Right lung (tissue), 2 donors: ENCODE measurements at regions not wholly inside any gene's neighbourhood (a gene's known extent, or its start where the extent isn't known, plus 50 kb on each side); places are given as distances from the start of the nearest gene placed in this dataset.
"Not testable (repeated sequence)": the region's sequence is repeated elsewhere in the genome, so short reads cannot be mapped to it uniquely, and the experiment has no call there.

Experiments used
- DNase-seq, 2 donors: peaks; one replicate each; pipeline ENCODE4 v3.0.0-alpha.2; 2013

GRCh38 chr19:28540385-28540784 is 672.6 kb downstream of the UQCRFS1 start:
- DNase-seq: not testable (repeated sequence)

- no peak for DNase-seq
Observed at GRCh38 chr19:28539759-28540158, 673.2 kb downstream of the UQCRFS1 start.

- DNase-seq: not testable (repeated sequence)
Observed at GRCh38 chr19:28538579-28538978, 674.4 kb downstream of the UQCRFS1 start.

- no peak for DNase-seq
Observed at GRCh38 chr19:28537896-28538295, 675.1 kb downstream of the UQCRFS1 start.

- no peak for DNase-seq
Observed at GRCh38 chr19:28537079-28537478, 675.9 kb downstream of the UQCRFS1 start.

GRCh38 chr19:28535352-28535775 is 677.6 kb downstream of the UQCRFS1 start:
- DNase-seq: no peak

GRCh38 chr19:28534766-28535351 is 678.1 kb downstream of the UQCRFS1 start:
- DNase-seq: no peak

GRCh38 chr19:28532765-28533341 is 680.1 kb downstream of the UQCRFS1 start:
- DNase-seq: no peak

GRCh38 chr19:28531979-28532378 is 681.0 kb downstream of the UQCRFS1 start:
- DNase-seq: no peak

GRCh38 chr19:28530406-28531035 is 682.4 kb downstream of the UQCRFS1 start:
- DNase-seq: no peak

GRCh38 chr19:28526038-28526437 is 686.9 kb downstream of the UQCRFS1 start:
- DNase-seq: no peak

GRCh38 chr19:28523619-28524018 is 689.3 kb downstream of the UQCRFS1 start:
- DNase-seq: no peak

GRCh38 chr19:28522545-28522922 is 690.4 kb downstream of the UQCRFS1 start:
- no peak for DNase-seq

- no peak for DNase-seq
Observed at GRCh38 chr19:28521614-28522544, 691.1 kb downstream of the UQCRFS1 start.

GRCh38 chr19:28520998-28521568 is 691.9 kb downstream of the UQCRFS1 start:
- DNase-seq: no peak

- DNase-seq: peak in 1 of 2 donors; percentile 8
Observed at GRCh38 chr19:28519952-28520861, 692.7 kb downstream of the UQCRFS1 start.

GRCh38 chr19:28519218-28519779 is 693.7 kb downstream of the UQCRFS1 start:
- no peak for DNase-seq

GRCh38 chr19:28516415-28516872 is 696.5 kb downstream of the UQCRFS1 start:
- DNase-seq: no peak

- no peak for DNase-seq
Observed at GRCh38 chr19:28514166-28514565, 698.8 kb downstream of the UQCRFS1 start.

- no peak for DNase-seq
Observed at GRCh38 chr19:28511655-28512054, 701.3 kb downstream of the UQCRFS1 start.
